ENCODE measurements at regions not wholly inside any gene's neighbourhood (a gene's known extent, or its start where the extent isn't known, plus 50 kb on each side); places are given as distances from the start of the nearest gene placed in this dataset.

DNA sequence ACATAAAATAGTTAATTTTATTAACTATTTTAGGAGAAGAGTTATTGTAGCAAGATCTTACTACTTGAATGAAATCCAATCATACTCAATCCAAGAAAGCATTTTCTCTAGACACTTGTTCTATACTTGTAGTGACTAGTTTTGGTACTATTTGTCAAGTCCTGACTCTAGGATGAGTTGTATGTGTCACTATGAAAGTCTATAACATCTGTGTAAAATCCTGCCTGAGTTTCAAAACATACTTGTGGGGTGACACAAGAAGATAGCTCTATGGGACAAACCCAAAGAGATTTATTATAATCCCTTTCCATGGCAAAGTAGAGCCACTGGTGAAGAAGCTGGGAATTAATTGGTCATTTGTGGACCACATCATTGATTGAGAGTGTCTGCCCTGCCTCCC lies 1042.2 kb upstream of the ADGRL4 start:
- H3K36me3 Mint-ChIP-seq (ENCODE audit: low read depth): no peaks in the 10 kb centered on the region
- H3K4me1 Mint-ChIP-seq: no peaks in the 10 kb centered on the region
- no peak overlapping the region for H3K27ac Mint-ChIP-seq
- DNase-seq (no peak), ATAC-seq (no peak)
- H3K4me3 Mint-ChIP-seq: no peak overlapping the region
- no peaks in the 10 kb centered on the region for H3K27me3 Mint-ChIP-seq
- H3K9me3 Mint-ChIP-seq: peaks cover 10% of the 10 kb centered on the region

DNA sequence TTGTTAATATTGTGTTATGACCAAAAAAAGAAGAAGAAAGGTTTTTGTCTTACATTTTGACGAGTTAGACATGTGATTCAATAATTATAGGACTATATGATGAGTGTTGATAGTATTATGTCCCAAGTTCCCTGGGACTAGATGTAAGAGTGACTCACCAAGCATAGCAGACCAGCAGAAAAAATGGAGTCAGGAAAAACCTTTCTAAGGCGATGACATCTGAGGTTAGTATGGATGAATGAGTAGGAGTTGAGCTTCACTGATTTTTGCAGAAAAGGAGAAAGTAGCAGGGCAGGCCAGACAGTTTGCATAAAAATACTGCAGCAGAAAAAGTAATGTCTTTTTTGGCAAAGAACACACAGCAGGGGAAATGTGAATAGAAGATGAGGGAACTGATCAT lies 1041.3 kb upstream of the ADGRL4 start:
- H3K4me1 Mint-ChIP-seq: no peaks in the 10 kb centered on the region
- H3K9me3 Mint-ChIP-seq: peaks cover 6% of the 10 kb centered on the region
- no peak overlapping the region for H3K4me3 Mint-ChIP-seq
- ATAC-seq: no peak
- no peak overlapping the region for H3K27ac Mint-ChIP-seq
- DNase-seq: no peak
- no peaks in the 10 kb centered on the region for H3K36me3 Mint-ChIP-seq (ENCODE audit: low read depth)
- no peaks in the 10 kb centered on the region for H3K27me3 Mint-ChIP-seq

DNA sequence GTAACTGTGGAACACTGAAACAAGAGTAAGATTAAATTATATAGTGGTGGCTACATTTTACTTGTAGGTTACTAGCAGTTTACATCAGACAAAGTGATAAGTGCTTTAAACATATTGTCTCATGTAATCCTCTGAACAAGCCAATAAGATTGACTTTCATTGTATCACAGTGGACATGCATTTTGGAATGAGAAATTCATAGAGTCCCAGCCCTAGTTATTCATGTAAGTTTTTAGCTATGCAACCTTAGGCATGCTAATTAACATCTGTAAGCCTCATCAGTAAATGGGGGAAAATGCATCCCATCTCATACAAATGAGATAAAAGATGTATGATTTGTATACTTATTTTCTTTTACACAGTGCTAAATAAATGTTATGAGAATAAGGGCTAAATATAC lies 1038.1 kb upstream of the ADGRL4 start:
- Mint-ChIP-seq H3K4me3 (no peak overlapping the region), H3K36me3 (ENCODE audit: low read depth) (no peaks in the 10 kb centered on the region), H3K27ac (no peak overlapping the region), H3K9me3 (peaks cover 9% of the 10 kb centered on the region), H3K4me1 (no peaks in the 10 kb centered on the region), H3K27me3 (no peaks in the 10 kb centered on the region)
- ATAC-seq: no peak
- DNase-seq: no peak

DNA sequence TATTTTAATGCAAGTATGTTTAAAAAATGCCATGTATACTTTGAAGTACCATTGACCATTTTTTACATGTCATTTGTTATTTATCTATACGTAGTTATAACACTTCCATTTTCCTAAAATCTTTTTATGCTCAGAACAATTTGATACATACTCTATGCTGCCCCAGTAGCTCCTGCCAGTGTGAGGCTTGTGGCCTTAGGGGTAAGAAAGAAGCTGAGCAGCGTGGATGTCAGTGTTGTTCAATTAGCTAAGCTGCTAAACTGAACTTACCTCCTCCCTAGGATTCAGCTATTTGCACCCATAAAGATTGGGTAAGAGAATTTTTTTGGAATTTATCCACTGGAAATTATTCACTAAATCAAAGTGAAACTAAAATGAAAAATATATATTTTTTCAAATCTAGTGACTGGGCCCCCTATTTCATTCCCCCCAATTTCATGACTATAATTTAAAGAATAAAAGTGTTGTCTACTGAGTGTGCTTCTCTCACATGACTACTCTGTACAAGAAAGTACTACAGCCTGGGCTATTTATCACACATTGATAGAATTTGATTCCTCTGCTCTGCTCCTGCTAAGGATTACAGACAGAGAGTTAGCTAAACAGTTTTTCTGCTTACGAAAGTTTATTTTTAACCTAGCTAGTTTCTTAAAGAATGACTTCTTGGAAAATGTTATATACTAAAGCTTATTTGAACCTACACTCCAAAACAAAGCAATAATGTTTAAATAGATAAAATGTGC lies 1030.3 kb upstream of the ADGRL4 start:
- H3K4me1 Mint-ChIP-seq: no peaks in the 10 kb centered on the region
- DNase-seq: no peak
- no peak for ATAC-seq
- H3K27me3 Mint-ChIP-seq: no peaks in the 10 kb centered on the region
- H3K4me3 Mint-ChIP-seq: no peak overlapping the region
- peaks cover 13% of the 10 kb centered on the region for H3K9me3 Mint-ChIP-seq
- H3K36me3 Mint-ChIP-seq (ENCODE audit: low read depth): no peaks in the 10 kb centered on the region
- H3K27ac Mint-ChIP-seq: no peak overlapping the region

DNA sequence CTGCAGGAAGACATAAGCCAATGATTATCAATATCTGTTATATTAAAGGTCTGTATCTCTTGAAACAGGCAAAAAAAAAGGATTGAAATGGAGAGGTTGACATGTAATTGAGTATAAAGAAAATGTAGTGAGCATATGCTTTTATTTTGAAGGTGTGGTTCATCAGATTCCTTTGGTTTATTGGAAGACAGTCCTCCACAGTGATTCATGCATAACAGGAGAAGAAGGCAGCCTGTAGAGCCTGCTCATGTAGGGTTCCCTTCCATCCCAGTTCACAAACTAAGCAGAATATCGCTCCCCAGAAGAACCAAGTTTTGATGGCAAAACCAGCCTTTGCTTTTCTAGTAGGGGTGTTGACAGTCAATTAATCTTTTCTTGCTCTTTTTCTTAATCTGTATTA lies 1016.8 kb upstream of the ADGRL4 start:
- Mint-ChIP-seq H3K9me3 (peaks cover 3% of the 10 kb centered on the region), H3K4me1 (no peaks in the 10 kb centered on the region), H3K27ac (no peak overlapping the region), H3K27me3 (no peaks in the 10 kb centered on the region), H3K4me3 (no peak overlapping the region), H3K36me3 (ENCODE audit: low read depth) (no peaks in the 10 kb centered on the region)
- ATAC-seq (no peak), DNase-seq (no peak)

DNA sequence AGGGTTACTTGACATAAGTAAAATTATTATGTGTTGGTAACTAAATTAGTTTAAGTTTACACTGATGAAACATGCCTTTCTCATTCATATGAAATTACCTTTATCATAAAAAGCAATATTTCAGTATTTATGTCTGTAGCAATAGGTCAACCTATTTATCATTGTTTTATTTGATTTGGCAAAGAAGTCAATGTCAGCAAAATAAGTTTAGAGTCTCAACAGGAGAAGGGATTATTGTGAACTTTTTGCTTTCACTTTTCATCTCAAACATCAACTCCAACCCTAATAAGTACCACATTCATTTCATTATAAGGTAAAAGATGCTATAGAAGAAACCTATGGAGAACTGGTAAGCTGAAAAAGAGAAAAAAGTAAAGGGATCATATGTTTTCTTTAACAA lies 1015.4 kb upstream of the ADGRL4 start:
- Mint-ChIP-seq H3K27me3 (no peaks in the 10 kb centered on the region), H3K4me3 (no peak overlapping the region), H3K9me3 (no peaks in the 10 kb centered on the region), H3K4me1 (no peaks in the 10 kb centered on the region), H3K27ac (no peak overlapping the region), H3K36me3 (ENCODE audit: low read depth) (no peaks in the 10 kb centered on the region)
- ATAC-seq (no peak), DNase-seq (no peak)

DNA sequence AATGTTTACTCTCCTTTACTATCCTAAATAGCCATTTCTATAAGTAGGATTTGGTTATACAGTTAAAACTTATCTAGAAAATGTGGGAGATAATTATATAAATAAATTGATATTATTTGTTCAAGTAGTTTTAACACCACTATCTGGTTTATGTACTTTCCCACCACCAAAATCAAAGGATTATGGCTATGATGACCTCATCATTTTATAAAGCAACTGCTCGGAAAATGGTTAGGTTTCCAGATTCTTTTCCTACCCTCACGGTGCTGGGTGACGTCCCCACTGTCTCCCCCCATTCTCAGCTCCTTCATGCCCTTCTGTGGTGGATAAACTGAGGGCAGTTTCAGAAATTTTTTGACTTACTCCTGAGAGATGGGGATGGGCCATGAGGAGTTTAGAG lies 1011.8 kb upstream of the ADGRL4 start:
- H3K4me3 Mint-ChIP-seq: no peak overlapping the region
- no peaks in the 10 kb centered on the region for H3K36me3 Mint-ChIP-seq (ENCODE audit: low read depth)
- H3K27ac Mint-ChIP-seq: no peak overlapping the region
- ATAC-seq: no peak
- H3K4me1 Mint-ChIP-seq: no peaks in the 10 kb centered on the region
- no peak for DNase-seq
- H3K9me3 Mint-ChIP-seq: no peaks in the 10 kb centered on the region
- no peaks in the 10 kb centered on the region for H3K27me3 Mint-ChIP-seq

DNA sequence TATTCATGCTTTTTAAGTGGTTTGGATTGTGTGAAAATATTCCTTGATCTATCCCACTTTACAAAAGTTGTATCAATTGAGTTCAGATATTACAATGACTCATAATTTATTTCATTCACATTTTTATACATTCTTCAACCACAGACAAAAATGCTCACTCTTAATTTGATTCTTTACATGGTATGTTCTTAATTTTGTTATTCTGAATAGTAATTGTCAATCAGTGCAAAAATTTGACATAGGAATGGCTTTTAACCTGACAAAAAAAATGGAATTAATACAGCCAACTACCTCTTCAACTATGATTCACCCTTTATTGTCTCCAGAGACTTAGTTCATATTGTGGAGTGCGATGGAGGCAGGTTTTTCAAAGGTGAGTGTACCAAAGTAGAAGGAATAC lies 1002.4 kb upstream of the ADGRL4 start:
- Mint-ChIP-seq H3K27me3 (no peaks in the 10 kb centered on the region), H3K9me3 (peaks cover 7% of the 10 kb centered on the region), H3K4me1 (no peaks in the 10 kb centered on the region), H3K4me3 (no peak overlapping the region), H3K36me3 (ENCODE audit: low read depth) (no peaks in the 10 kb centered on the region), H3K27ac (no peak overlapping the region)
- ATAC-seq (no peak), DNase-seq (no peak)

DNA sequence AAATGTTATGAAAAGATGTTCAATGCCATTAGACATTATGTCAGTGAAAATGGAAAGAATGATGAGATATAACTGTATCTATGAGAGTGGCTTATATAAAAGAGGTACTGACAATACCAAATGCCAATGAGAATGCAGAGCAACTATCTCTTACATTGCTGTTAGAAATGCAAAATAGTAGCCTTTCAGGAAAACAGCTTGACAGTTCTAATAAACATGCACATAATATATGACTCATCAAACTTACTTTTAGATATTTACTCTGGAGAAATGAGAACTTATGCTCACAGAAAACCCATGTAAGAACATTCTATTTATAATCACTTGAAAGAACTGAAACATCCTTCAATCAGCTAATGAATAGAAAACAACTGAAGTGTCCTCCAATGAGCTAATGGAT lies 996.7 kb upstream of the ADGRL4 start:
- DNase-seq: no peak
- no peaks in the 10 kb centered on the region for H3K27me3 Mint-ChIP-seq

DNA sequence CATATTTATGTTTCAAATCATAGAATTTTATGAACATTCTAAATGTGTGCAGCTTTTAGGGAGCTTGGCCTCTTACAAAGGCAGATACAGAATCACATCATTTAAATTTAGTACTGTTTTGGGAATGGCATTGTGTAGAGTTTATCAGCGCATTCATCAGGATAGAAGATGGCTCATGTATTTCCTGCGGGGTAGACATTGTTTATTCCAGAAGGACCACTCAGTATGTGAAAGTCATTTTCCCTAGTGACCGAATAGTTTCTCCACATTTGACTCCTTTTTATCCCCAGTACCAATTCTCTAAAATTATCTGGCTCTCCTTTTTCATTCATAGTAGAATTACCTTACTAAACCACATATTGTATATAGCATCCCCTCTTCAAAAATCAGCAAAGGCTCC lies 981.9 kb upstream of the ADGRL4 start:
- Mint-ChIP-seq H3K4me3 (no peak overlapping the region), H3K4me1 (no peaks in the 10 kb centered on the region), H3K27ac (no peak overlapping the region), H3K27me3 (no peaks in the 10 kb centered on the region), H3K9me3 (peaks cover 12% of the 10 kb centered on the region), H3K36me3 (ENCODE audit: low read depth) (no peaks in the 10 kb centered on the region)
- DNase-seq (no peak), ATAC-seq (no peak)

More for the DNA sequence above, 996.7 kb upstream of the ADGRL4 start:
- Mint-ChIP-seq H3K36me3 (ENCODE audit: low read depth) (no peaks in the 10 kb centered on the region), H3K4me1 (no peaks in the 10 kb centered on the region), H3K27ac (no peak overlapping the region), H3K4me3 (no peak overlapping the region), H3K9me3 (peaks cover 21% of the 10 kb centered on the region)
- ATAC-seq: no peak

DNA sequence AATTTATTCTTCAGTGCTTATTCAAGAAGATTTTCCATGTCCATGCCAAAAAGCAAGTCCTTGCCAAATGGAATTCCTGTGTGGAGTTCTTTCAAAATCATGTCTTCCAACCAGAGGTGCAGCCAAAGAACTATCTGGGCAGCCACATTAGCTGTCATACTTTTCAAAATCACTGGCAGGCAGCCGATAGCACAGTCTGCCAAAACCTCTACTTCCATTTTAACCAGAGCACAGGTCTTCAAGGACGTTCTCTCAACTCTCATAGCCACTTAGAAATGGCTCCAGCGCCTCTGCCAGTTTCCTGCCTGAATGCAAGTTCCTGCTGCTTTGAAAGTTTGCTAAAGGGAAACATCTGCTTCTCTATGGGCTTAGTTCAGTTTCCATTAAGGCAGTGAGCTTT lies 975.7 kb upstream of the ADGRL4 start:
- Mint-ChIP-seq H3K36me3 (ENCODE audit: low read depth) (no peaks in the 10 kb centered on the region), H3K4me3 (no peak overlapping the region), H3K9me3 (peaks cover 15% of the 10 kb centered on the region), H3K27ac (no peak overlapping the region), H3K27me3 (no peaks in the 10 kb centered on the region), H3K4me1 (no peaks in the 10 kb centered on the region)
- DNase-seq (no peak), ATAC-seq (no peak)

DNA sequence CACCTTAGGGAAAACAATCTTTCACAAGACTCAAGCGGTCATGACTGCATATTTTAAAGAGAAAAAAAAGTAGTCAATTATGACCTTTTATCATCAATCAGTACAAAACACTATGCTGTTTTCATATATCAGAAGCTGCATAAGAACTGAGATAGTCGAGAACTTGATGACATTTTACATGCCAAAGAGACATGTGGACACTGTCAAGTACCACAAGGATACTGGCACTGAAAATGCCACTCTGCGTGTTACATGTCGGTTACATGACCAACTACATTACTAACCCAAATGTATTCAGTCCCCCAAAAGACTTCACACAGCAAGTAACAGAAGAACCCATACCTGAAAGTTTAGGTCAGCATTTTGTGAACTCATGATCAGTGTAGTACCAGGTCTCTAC lies 975.0 kb upstream of the ADGRL4 start:
- Mint-ChIP-seq H3K4me1 (no peaks in the 10 kb centered on the region), H3K36me3 (ENCODE audit: low read depth) (no peaks in the 10 kb centered on the region), H3K27me3 (no peaks in the 10 kb centered on the region), H3K27ac (no peak overlapping the region), H3K4me3 (no peak overlapping the region), H3K9me3 (peaks cover 15% of the 10 kb centered on the region)
- DNase-seq: no peak
- no peak for ATAC-seq

DNA sequence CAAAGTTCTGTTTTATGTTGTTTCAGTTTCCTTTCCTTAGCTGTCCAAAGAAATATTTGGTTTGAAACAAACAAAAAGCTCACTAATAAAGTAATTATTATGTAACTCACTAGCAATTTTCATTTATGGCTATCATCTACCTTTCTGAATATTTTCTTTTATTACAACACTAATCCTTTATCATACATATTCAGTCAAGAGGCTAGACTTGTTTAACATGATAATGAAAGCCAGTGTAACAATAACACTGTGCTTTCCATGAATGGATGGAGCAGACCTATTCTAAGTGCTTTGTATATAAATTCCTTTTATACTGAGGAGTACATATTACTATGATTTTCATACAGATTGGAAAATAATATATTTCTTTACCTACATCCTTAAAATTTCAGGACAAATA lies 972.8 kb upstream of the ADGRL4 start:
- DNase-seq: no peak
- no peaks in the 10 kb centered on the region for H3K4me1 Mint-ChIP-seq
- H3K27ac Mint-ChIP-seq: no peak overlapping the region

DNA sequence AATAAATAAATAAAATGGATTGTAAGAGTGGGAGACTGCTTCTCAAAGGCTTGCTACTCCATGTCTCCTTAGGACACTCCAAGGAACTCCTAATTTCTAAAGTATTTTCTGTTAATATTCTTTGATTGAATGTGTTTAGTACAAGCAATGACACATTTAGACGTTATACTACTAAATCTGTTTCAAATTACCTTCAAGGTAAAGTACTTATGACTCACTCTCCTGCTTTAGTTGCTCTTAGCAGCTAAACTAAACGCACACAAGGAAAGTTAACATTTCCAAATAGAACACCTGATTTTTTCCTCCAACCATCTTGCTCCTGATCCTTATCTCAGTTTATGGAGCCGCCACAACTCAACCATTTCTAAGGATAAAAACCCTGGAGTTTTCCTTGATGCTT lies 969.8 kb upstream of the ADGRL4 start:
- H3K4me3 Mint-ChIP-seq: no peak overlapping the region

More for the DNA sequence above, 972.8 kb upstream of the ADGRL4 start:
- ATAC-seq: no peak
- Mint-ChIP-seq H3K4me3 (no peak overlapping the region), H3K36me3 (ENCODE audit: low read depth) (no peaks in the 10 kb centered on the region), H3K27me3 (no peaks in the 10 kb centered on the region), H3K9me3 (peaks cover 15% of the 10 kb centered on the region)

DNA sequence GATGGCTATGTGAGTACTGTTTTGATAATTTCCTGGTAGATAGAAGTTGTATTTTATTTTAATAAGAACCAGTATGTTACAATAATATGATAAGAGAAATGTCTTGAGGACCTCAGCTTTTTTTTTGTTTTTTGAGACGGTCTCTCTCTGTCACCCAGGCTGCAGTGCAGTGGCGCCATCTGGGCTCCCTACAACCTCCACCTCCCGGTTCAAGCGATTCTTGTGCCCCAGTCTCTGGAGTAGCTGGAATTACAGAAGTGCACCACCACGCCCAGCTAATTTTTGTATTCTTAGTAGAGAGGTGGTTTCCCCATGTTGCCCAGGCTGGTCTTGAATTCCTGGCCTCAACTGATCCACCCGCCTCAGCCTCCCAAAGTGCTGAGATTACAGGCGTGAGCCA lies 968.1 kb upstream of the ADGRL4 start:
- Mint-ChIP-seq H3K27me3 (no peaks in the 10 kb centered on the region), H3K27ac (no peak overlapping the region), H3K4me3 (no peak overlapping the region), H3K36me3 (ENCODE audit: low read depth) (no peaks in the 10 kb centered on the region), H3K9me3 (peaks cover 12% of the 10 kb centered on the region), H3K4me1 (no peaks in the 10 kb centered on the region)
- ATAC-seq (no peak), DNase-seq (no peak)

More for the DNA sequence above, 969.8 kb upstream of the ADGRL4 start:
- Mint-ChIP-seq H3K9me3 (peaks cover 12% of the 10 kb centered on the region), H3K36me3 (ENCODE audit: low read depth) (no peaks in the 10 kb centered on the region), H3K27ac (no peak overlapping the region), H3K27me3 (no peaks in the 10 kb centered on the region), H3K4me1 (no peaks in the 10 kb centered on the region)
- no peak for ATAC-seq
- no peak for DNase-seq

DNA sequence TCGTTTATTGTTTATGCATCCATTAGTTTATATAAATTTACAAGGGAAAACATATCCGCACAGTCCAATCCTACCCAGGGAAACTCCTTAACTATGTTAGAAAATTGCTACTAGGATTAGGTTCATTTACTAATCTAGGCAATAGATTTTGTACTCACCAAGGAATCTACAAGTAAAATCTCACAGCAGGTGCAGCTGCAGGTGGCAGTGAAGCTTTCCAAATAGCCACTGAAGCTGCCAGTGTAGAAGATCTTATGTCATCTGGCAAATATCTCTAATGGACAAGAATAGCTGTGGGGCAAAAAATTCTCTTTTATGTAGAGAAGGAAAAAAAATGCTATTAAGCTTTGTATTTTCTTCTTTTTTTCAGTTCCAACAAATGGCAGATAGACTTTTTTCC lies 963.4 kb upstream of the ADGRL4 start:
- ATAC-seq (no peak), DNase-seq (no peak)
- H3K4me1 Mint-ChIP-seq: no peaks in the 10 kb centered on the region
- H3K9me3 Mint-ChIP-seq: peaks cover 8% of the 10 kb centered on the region
- no peak overlapping the region for H3K4me3 Mint-ChIP-seq
- no peaks in the 10 kb centered on the region for H3K27me3 Mint-ChIP-seq
- H3K36me3 Mint-ChIP-seq (ENCODE audit: low read depth): no peaks in the 10 kb centered on the region
- H3K27ac Mint-ChIP-seq: no peak overlapping the region
